HG02938 (cell line): ENCODE measurements at regions not wholly inside any gene's neighbourhood (a gene's known extent, or its start where the extent isn't known, plus 50 kb on each side); places are given as distances from the start of the nearest gene placed in this dataset.

Source experiments
- ATAC-seq: cut with Tn5 transposase; IDR thresholded peaks from one replicate; pipeline ENCODE4 v1.9.1; 2021; ENCODE audit warnings: mild to moderate bottlenecking, moderate library complexity; ENCODE audit not compliant: unreplicated experiment

DNA sequence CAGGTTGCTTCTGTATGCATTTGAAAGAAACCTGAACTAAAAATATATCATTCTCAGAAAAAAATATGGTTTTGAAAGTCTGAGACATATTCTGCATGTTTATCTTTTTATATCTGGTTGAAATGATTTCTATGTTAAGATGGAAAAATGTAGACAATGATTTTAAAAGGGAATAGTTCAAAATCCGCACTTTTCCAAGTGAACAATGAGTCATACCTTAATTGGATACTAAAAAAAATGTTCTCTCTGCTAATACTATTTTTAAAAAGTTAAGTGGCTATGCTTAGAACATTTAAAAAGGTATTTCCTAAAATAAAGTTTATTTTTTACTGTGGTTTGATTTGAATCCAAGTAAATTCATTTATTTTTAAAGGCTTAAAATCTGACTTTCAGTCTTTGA is 801.4 kb downstream of the SLITRK6 start:
- ATAC-seq: no peak

DNA sequence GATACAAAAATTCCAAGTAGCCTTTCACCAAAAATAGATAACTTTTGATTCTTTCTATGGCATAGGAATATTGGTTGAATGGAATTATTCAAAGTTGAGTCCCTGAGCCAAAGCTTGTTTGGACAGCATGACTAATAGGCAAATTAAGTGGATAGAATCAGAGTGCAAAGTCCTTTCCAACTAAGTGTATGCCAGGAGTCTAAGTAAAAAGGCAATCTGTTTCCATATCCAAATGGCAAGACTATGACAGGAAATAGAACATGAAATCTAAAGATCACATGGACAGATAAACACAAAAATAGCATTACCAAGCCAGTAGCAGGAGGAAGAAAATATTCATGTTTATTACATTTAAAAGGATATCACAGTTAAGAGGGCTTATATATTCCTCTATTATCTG is 804.6 kb downstream of the SLITRK6 start:
- no peak for ATAC-seq

DNA sequence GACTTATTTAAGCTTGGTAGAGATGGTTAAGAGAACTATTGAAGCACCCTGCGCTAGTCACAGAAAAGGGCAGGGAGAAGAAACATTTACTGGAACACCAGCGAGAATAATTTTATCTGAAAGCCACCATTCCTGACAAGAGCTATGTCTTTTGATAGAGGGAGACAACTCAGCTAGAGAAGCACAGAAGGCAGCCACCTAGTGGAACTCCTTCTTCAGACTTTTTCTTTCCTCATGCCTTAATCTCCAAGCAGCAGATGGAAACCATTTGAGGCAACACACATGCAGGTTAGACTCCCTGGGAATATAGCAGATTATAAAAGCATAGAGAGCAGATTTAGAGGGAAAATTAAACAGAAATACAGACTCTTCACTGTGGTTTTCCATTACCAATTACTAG is 813.4 kb downstream of the SLITRK6 start:
- no peak for ATAC-seq

DNA sequence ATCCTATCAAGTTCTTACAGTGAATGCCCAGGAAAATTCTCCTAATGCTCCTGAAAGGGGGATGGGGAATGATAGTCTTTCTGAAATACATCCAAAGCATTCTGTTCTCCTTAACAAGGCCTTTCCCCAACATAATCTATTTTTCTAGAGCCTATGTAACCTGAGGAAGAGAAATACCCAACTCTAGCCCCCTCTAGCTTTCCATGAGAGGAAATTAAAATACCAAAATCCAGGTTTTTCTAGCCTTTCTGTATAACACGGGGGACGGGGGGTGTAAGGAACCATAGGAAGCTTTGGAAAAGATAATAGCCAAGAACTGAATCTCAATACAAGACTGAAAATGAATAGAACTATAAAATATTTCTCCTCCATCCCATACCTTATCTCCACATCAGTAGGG is 815.9 kb downstream of the SLITRK6 start:
- no peak for ATAC-seq

DNA sequence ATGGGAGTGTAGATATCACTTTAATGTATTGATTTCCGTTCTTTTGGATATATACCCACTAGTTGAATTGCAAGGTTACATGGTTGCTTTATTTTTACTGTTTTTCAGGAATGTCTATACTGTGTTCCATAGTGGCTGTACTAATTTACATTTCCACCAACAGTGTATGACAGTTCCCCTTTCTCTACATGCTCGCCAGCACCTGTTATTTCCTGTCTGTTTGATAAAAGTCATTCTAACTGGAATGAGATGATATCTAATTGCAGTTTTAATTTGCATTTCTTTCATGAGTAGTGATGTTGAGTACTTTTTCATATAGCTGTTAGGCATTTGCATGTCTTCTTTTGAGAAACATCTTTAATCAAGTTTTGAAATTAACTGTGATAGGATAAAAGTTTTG is 818.6 kb downstream of the SLITRK6 start:
- no peak for ATAC-seq

DNA sequence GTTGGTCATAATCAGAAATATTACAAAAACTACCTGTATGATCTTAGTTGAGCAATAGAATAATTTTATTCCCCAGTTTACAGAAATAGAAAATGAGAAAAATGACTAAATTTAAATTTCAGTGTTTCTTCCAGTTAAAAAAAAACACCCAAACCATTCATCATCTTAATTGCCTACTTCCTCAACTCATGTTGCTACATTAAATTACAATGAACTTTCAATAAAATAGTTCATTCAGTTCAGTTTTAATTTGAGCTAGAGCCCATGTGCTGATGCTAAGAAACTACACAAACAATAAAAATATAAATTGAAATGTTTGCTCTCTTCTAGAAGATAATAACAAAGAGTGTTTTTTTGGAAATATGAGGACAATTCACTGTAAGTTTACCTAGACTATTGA is 820.4 kb downstream of the SLITRK6 start:
- ATAC-seq: no peak

DNA sequence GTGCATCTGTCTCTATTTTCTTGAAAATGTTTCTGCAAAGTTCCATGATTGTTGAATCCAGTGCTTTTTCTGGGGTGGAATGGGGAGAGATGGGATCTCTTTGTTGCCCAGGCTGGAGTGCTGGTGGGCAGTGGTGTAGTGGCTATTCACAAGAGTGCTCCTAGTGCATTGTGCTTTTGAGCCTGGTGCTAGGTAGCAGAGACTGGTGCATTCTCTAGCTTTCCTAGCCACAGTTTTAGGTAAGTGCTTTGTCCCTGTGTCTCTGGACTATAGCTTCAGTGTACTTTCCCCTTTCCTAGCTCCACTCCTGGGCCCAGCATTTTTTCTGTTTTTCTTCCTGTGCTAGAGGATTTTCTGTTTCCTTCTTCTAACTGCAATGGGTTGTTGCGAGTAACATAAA is 825.6 kb downstream of the SLITRK6 start:
- ATAC-seq: no peak

DNA sequence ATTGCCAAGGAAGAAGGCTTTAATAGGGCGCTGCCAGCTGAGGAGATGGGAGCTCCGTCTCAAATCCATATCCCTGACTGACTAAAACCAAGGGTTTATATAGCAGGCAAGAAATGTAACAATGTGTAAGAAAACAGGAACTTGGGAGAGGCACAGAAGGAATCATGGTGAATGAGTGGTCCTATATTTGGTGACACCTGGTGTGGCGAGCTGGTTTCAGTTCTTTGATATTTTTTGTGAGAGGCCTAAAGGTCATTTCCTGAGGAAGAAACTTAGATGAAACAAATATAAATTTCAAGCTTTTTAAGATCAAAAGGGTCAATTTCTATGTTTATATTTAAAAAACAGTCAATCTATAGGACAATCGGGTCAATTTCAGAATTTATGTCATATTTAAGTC is 826.3 kb downstream of the SLITRK6 start:
- no peak for ATAC-seq

DNA sequence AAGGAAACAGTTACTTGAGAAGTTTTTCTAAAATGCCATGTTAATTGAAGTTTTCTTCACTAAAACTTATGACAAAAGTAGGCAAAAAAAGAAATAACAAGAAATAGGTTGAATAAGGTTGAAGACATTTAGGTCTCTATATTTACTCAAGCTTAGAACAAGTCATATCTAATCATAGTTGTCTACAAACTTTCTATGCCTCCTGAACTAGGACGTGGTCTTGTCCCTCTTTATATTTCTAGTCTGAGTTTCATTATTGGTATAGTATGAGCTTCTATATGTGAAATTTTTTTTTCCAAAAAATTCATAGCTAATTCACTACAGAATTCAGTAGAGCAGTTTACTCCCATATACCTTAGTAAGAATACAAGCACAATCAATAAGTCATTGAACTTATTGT is 836.4 kb downstream of the SLITRK6 start:
- ATAC-seq: no peak

DNA sequence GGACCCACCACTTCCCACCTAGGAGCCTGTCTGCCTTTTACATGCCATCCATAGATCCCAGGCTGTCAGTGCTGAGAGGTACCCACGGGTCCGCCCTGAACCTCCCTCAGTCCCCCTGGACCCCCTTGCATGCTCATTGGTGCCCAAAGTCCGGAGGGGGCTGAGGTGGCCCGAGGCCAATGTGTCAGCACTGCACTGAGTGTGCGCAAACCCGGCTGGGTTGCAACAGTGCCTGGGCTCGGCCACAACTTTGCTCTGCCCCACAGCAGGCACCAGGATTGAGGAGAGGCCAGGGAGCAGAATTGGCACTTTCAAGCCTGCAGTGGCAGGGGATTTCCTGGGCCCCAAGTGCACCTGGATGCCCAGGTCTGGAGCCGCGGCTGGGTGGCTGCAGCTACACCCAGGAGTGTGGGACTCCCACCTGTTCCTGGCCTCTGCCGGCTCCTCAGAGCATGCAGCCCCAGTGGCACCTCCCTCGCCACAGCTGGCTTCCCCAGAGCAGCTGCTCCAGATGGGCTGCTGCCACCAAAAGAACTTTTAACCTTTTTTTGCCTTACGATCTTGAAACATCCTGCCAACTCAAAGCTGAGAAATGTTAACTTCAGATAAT is 837.0 kb downstream of the SLITRK6 start:
- ATAC-seq: no peak

DNA sequence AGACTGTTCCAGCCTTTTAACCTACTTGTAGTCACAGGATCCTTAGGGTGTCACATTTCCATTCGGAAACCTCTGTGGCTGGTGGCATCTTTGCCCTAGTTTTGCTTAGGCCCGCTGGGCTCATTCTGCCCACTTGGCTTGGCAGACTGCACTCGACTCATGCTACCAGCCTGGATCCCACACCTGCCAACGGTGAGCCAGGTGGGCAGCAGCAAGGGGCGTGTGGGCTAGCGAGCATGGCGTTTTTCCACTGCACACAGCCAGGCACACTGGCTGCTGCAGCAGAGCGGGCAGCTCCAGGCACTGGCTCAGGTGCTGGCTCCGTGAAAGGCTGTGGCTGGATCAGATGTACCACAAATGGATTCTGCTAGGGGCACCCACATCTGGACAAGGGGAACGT is 838.2 kb downstream of the SLITRK6 start:
- ATAC-seq: no peak

DNA sequence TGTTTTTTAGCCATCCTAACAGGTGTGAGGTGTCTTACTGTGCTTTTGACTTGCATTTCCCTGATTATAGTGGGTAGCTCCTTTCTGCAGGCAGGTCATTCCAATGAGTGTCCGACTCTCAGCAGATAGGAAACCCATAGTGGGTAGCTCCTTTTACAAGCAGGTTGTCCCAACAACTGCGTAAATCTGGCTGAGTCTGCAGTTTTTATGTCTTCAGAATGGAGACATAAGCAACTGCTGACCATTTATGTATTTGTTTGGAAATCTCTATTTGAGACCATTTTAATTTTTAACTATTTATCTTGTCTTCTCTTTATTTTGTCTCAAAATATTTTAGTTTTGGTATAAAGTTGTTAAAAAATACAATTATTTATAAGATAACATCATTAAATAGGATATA is 839.4 kb downstream of the SLITRK6 start:
- ATAC-seq: no peak

DNA sequence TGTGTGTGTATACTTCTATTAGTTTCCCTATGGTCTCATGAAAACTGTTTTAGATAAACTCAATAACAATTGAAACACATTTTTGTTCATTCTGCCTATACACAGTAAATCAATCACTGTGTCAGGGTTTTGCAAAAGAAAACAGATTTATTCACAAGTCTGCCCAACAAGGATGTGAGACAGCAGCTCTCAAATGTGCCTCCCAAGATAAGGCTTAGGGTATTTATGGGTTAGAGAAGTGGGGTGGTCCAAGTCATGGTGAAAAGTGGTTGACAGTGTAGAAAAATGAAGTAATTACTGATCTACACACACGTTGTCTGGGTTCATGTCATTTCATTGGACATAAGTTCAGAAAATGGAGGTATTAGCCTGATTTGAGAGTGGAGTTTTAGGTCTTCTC is 844.6 kb downstream of the SLITRK6 start:
- no peak for ATAC-seq

DNA sequence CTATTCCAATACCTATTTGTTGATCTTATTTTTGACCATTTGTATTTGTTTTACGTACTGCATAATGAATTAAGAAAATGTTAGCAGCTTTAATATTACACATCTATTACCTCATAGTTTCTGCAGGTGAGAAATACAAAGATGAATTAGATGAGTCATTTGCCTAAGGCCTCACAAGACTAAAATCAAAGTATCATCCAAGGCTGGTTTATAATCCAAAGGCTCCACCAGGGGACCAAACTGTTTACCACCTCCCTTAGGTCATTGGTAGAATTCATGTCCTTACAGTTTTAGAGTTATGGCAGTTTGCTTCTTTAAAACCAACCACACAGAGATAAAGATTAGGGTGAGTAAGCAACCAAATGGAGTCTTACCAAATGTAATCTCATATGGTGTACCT is 848.1 kb downstream of the SLITRK6 start:
- no peak for ATAC-seq

DNA sequence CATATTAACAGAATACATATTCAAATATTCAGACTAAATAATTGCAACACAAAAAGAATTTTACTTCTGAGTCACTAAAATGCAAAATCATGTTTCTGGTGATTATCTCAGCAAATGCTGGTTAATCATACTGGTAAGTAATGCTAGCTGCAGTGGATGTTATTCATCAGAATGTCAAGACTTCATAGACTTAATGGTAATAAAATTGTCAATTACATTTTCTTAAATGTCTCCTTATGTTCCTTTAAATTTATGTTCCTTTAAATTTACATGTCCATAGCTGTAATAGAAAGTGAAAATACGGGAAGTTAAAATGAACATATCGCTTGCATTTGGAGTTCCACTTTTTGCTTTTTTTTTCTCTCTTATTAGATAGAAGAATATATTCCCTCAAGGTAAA is 853.0 kb downstream of the SLITRK6 start:
- no peak for ATAC-seq

DNA sequence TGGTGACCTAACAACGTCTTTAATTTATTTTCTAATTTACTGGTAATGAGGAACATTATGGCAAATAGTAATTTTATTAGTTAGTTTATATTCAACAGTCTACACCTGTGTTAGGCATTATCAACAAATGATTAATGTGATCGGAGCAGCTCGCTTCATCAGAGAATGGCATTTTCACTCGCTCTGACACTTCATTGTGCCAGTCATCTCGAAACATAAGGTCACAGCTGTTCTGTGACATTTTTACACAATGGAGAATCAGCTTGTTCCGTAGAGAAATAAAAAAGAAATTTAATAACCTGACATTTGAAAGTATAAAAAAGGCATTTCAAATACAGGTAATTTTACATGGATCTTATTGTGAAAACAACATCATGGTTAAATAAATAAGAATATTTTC is 858.4 kb downstream of the SLITRK6 start:
- no peak for ATAC-seq

DNA sequence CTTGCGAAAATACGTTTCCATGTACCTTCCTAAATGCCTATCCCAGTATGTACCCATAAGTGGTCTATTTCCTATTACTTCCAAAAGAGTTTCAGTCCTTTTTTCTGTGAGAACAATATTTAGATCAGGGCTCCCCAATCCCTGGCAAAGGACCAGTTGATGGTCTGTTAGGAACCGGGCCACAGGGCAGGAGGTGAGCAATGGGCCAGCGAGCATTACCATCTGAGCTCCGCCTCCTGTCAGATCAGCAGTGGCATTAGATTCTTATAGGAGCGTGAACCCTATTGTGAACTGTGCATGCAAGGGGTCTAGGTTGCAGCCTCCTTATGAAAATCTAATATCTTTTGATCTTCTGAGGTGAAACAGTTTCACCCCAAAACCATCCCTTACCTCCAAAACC is 859.1 kb downstream of the SLITRK6 start:
- ATAC-seq: no peak

DNA sequence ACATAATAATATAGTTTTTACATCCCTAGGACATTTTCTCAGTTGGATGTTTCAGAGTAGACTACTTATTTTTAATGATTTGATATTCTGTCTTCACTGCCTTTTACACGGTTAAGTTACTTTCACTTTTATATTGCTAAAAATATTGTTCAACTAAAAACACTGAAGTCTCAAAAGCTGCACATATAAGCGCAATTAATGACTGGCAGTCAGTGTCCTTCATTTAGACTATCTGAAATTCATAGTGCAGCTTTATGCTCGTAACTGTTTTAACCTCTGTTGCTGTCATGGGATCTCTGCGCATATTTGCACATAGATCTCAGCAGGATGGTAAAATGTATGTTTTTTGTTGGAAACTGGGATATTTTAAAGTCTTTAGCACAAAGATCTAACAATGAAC is 864.3 kb downstream of the SLITRK6 start:
- ATAC-seq: no peak

DNA sequence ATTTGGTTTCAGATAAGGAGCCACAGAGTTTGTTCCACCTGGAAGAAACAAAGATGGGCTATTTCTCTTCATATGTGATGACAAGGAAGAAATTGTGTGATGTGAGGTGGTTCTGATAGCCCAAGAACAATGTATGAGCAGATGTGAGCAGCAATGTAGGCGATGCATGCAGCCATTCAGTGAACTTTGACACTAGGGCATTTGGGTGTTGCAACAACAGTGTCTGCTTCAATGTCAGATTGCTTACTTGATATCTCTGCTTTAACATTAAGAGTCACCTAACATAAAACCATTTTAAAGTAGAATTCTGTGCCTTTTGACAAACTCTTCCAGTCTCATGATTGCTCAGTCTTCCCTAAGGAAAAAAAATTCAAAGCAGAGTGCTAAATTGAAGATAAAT is 865.4 kb downstream of the SLITRK6 start:
- no peak for ATAC-seq

DNA sequence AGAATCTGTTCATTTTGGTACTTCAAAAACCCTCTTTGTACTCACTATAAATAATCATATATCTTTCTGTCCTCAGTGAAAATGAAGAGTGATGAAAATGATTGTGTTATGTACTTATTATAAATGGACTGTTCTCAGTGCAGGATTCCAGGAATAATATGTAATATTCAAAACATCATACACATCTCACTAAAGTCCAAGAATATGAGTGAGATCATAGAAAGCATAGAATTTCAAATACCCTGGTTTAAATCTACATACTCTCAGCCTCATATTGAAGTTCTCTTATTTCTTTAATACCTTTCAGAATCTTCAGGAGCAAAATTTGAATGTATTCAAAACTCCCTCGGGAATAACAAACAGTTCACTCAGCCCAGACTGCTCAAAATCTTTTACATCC is 868.0 kb downstream of the SLITRK6 start:
- no peak for ATAC-seq

DNA sequence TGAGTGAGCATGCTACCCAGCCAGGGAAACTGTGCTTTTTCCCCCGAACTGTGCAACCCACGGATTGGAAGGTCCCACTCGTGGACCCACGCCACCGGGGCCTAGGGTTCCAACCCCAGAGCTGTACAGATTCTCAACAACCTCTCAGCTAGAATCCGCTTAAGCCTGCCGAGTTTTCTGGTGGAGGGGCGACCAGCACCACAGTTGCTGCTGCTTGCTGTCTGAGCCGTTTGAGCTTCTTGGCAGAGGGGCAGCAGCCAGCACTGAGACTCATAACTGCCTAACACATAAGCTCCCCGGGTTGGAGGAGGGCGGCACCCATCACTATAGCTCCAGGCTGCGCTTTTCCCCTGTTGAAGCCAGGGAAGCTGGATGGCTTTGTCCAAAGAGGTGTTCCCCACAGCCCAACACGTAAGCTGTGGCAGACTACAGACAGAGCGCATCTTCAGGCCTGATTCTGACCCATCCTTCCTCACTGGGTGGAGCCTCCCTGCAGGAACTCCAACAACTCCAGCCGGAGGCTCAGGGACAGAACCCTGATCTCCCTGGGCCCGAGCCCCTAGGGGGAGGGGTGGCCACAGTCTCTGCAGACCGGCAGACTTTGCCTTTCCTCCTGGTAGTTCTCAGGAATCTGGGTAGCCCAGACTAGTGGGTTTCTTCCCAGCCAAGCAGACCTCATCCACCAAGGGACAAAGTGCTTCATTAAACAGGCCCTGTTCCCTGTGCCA is 871.6 kb downstream of the SLITRK6 start:
- ATAC-seq: no peak

DNA sequence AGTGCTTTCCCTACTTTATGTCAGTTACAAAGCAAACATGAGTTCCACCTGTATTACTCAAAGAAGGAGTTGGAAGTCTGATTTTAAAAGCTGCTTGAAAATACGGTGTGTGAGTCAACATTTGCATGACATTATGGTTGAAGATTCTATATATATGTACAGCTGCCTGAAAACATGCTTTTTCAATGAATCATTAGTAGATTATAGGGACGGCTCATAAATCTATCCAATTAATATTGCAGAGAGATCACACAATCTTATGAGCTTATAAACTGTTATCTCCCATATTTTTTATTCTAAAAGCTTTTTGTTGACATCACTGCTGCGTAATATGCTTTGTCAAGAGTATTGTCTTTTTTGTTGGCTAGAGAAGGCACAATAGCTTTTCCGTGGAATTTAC is 873.8 kb downstream of the SLITRK6 start:
- no peak for ATAC-seq

DNA sequence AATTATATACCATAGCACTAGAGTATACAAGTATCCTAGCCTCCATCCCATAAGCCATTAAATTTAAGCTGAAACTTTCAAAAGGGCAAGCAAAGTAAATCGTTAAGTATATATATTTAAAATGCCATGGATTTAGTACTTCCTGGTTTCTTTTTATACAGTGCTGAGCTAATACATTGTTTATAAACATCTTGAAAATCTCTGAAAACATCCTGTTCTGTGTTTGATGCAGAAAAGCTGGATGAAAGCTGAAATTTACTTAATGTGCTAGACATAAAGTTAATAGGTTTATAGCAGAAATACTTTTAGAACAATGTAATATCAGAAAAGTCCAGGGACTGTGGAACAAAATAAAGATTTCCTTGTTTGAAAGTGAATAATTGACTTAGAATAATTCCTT is 875.4 kb downstream of the SLITRK6 start:
- no peak for ATAC-seq
